ENCODE measurements at regions not wholly inside any gene's neighbourhood (a gene's known extent, or its start where the extent isn't known, plus 50 kb on each side); places are given as distances from the start of the nearest gene placed in this dataset.

- no peak overlapping the region for H3K27ac ChIP-seq (ENCODE audit: extremely low read length, insufficient read depth, low read length)
- intact Hi-C loops (cut with micrococcal nuclease; ENCODE audit: unreplicated experiment), result loop anchor here (1.0 kb wide), 1 partner anchor 22 kb away; no protein-coding TSS in a partner anchor
- no peaks in the 10 kb centered on the region for H3K36me3 ChIP-seq (replicated peaks in 1 of 2; ENCODE audit: control insufficient read depth in 1 of 2, insufficient read depth in 2 of 2, low read length in 2 of 2)
- BruUV-seq (replicated peaks), result no TSS peak
- H3K9ac ChIP-seq (ENCODE audit: insufficient read depth, low read depth, low read length), result no peak overlapping the region
- H4K20me1 ChIP-seq (ENCODE audit: insufficient read depth, low read length), result 0 out of 2 replicates have a peak, but pooled peaks cover 2% of the 10 kb centered on the region
- TF ChIP-seq TCF7 (IDR thresholded peaks at IDR 0.05; ENCODE audit: low read depth) (no peak), CSRNP1 (CRISPR knock-in tag; IDR thresholded peaks at IDR 0.05) (no peak), ATF7-NPFF (CRISPR knock-in tag; IDR thresholded peaks at IDR 0.05; ENCODE audit: low read depth) (no peak), HNF4G (IDR thresholded peaks at IDR 0.05; ENCODE audit: borderline replicate concordance, low read depth, low read length) (no peak), HNF4G (CRISPR knock-in tag; IDR thresholded peaks at IDR 0.05; ENCODE audit: borderline replicate concordance, low read depth) (no peak), ZFP41 (CRISPR knock-in tag; IDR thresholded peaks at IDR 0.05; ENCODE audit: borderline replicate concordance) (no peak), ZNF18 (CRISPR knock-in tag; IDR thresholded peaks at IDR 0.05; ENCODE audit: insufficient replicate concordance) (no peak), MBNL3 (CRISPR knock-in tag; conservative IDR thresholded peaks at IDR 0.05) (no peak), HOXA7 (CRISPR knock-in tag; IDR thresholded peaks at IDR 0.05) (no peak), HNF4A (CRISPR knock-in tag; IDR thresholded peaks at IDR 0.05) (no peak), ZNF430 (CRISPR knock-in tag; IDR thresholded peaks at IDR 0.05) (no peak), ZSCAN30 (CRISPR knock-in tag; IDR thresholded peaks at IDR 0.05) (no peak), ZFY (CRISPR knock-in tag; IDR thresholded peaks at IDR 0.05) (no peak), ZNF296 (CRISPR knock-in tag; conservative IDR thresholded peaks at IDR 0.05) (no peak), HMGXB4 (CRISPR knock-in tag; IDR thresholded peaks at IDR 0.05; ENCODE audit: borderline replicate concordance in 1 of 2, low read depth in 1 of 2) (no peak), SATB2 (CRISPR knock-in tag; IDR thresholded peaks at IDR 0.05) (no peak), ZNF143 (CRISPR knock-in tag; IDR thresholded peaks at IDR 0.05) (no peak), MYNN (CRISPR knock-in tag; IDR thresholded peaks at IDR 0.05; ENCODE audit: low read depth) (no peak), NFIC (IDR thresholded peaks at IDR 0.05; ENCODE audit: low read length) (no peak)
- ChIA-PET CTCF (ENCODE audit: low intra/inter-chr PET ratio, low total read pairs) (no interaction called here), POLR2A (no interaction called here)
- ATAC-seq (no peak), DNase-seq (ENCODE audit: low spot score) (no peak), FAIRE-seq (no peak)
- no peaks in the 10 kb centered on the region for H3K79me2 ChIP-seq (ENCODE audit: insufficient read depth, low read length)
- H2AFZ ChIP-seq (ENCODE audit: low read length), result no peak overlapping the region
- H3K4me3 ChIP-seq (replicated peaks in 1 of 3; ENCODE audit: insufficient read depth in 1 of 3, low read depth in 2 of 3, low read length in 3 of 3), result no peak overlapping the region
- in situ Hi-C loops (cut with HindIII; ENCODE audit: extremely low pct_ligation_motif_present, low pct_unique_long_range_greater_than_20kb), result no loop called here
- WGBS (ENCODE audit: low lambda C conversion rate), result 7% methylated on average over 5 of the region's 5 CpGs
- no peaks in the 10 kb centered on the region for H3K9me3 ChIP-seq (ENCODE audit: low read length)
- no peaks in the 10 kb centered on the region for H3K4me1 ChIP-seq (ENCODE audit: insufficient read depth, low read length)
- H3K27me3 ChIP-seq (ENCODE audit: control insufficient read depth in 1 of 2, insufficient read depth in 2 of 2, low read length in 2 of 2), result peaks cover 39 to 83% of the 10 kb centered on the region in 2 experiments
- H3K4me2 ChIP-seq (ENCODE audit: low read depth, low read length), result no peak overlapping the region
These were observed 164.6 kb upstream of the TNRC6C start for GRCh38 chr17:77793971-77794235.

Data from HepG2 (cell line).